ENCODE measurements at regions not wholly inside any gene's neighbourhood (a gene's known extent, or its start where the extent isn't known, plus 50 kb on each side); places are given as distances from the start of the nearest gene placed in this dataset.

DNA sequence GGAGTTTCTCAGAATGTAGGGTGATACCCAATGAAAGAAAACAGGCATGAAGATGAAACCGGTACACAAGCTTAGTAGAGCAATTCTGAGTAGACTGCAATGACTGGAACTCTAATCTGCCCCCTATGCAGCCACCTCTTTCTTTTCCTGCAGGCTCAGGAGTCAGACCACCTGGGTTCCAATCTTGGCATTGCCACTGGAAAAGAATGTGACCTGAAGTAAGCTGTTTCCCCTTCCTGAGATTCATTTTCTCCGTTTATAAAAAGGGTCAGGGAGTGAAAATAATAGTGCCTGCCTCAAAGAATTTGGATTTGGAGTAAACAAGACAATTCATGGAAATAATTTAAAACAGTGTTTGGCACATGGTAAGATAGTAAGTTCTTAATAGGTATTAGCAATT is 1464.0 kb downstream of the PCDH7 start:
- TF ChIP-seq, protein P1, sequence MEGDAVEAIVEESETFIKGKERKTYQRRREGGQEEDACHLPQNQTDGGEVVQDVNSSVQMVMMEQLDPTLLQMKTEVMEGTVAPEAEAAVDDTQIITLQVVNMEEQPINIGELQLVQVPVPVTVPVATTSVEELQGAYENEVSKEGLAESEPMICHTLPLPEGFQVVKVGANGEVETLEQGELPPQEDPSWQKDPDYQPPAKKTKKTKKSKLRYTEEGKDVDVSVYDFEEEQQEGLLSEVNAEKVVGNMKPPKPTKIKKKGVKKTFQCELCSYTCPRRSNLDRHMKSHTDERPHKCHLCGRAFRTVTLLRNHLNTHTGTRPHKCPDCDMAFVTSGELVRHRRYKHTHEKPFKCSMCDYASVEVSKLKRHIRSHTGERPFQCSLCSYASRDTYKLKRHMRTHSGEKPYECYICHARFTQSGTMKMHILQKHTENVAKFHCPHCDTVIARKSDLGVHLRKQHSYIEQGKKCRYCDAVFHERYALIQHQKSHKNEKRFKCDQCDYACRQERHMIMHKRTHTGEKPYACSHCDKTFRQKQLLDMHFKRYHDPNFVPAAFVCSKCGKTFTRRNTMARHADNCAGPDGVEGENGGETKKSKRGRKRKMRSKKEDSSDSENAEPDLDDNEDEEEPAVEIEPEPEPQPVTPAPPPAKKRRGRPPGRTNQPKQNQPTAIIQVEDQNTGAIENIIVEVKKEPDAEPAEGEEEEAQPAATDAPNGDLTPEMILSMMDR (IDR thresholded peaks at IDR 0.05) = no peak
- no peak for TF ChIP-seq POLR2AphosphoS5 (IDR thresholded peaks at IDR 0.05; ENCODE audit: low read depth, low read length)
- TF ChIP-seq, protein P2, sequence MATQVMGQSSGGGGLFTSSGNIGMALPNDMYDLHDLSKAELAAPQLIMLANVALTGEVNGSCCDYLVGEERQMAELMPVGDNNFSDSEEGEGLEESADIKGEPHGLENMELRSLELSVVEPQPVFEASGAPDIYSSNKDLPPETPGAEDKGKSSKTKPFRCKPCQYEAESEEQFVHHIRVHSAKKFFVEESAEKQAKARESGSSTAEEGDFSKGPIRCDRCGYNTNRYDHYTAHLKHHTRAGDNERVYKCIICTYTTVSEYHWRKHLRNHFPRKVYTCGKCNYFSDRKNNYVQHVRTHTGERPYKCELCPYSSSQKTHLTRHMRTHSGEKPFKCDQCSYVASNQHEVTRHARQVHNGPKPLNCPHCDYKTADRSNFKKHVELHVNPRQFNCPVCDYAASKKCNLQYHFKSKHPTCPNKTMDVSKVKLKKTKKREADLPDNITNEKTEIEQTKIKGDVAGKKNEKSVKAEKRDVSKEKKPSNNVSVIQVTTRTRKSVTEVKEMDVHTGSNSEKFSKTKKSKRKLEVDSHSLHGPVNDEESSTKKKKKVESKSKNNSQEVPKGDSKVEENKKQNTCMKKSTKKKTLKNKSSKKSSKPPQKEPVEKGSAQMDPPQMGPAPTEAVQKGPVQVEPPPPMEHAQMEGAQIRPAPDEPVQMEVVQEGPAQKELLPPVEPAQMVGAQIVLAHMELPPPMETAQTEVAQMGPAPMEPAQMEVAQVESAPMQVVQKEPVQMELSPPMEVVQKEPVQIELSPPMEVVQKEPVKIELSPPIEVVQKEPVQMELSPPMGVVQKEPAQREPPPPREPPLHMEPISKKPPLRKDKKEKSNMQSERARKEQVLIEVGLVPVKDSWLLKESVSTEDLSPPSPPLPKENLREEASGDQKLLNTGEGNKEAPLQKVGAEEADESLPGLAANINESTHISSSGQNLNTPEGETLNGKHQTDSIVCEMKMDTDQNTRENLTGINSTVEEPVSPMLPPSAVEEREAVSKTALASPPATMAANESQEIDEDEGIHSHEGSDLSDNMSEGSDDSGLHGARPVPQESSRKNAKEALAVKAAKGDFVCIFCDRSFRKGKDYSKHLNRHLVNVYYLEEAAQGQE (IDR thresholded peaks at IDR 0.05; ENCODE audit: insufficient read depth in 1 of 2, low read depth in 2 of 2, low read length in 1 of 2) = no peak
- no peak for TF ChIP-seq TCF7L2 (IDR thresholded peaks at IDR 0.05; ENCODE audit: low read depth, low read length)
- no peak for TF ChIP-seq SIN3A (IDR thresholded peaks at IDR 0.05; ENCODE audit: borderline replicate concordance, insufficient read depth, low read depth, low read length)

All from Panc1 (cell line).